Endothelial cell of umbilical vein (primary cell): ENCODE measurements at regions not wholly inside any gene's neighbourhood (a gene's known extent, or its start where the extent isn't known, plus 50 kb on each side); places are given as distances from the start of the nearest gene placed in this dataset.

ENCODE experiments used
- BruUV-seq: library from RNA; stranded (reverse); fragments of 400-500 nt; replicated peaks from 2 replicates; lab custom pipeline; 2021; lab: Mats Ljungman, UMichigan
- CTCF ChIA-PET: fragments of 300-600, 350-600 bp; sonication (Branson Sonifier 250); formaldehyde crosslinking; loops from one replicate; lab custom pipeline; 2021; ENCODE audit warnings: antibody characterized with exemption, inconsistent platforms; lab: Charles Lee
- POLR2A ChIA-PET: fragments of 300-600, 350-600 bp; sonication (Branson Sonifier 250); formaldehyde crosslinking; loops from one replicate; lab custom pipeline; 2021; ENCODE audit warnings: antibody characterized with exemption, inconsistent platforms; lab: Charles Lee
- DNase-seq: peaks from one replicate; pipeline ENCODE4 v3.0.0-alpha.2; 2011; ENCODE audit warnings: low read depth, low spot score
- FAIRE-seq: peaks from 2 replicates; lab custom pipeline; 2011; peaks lifted over from hg19 to GRCh38; lab: Jason Lieb, UNC
- H2AFZ ChIP-seq: 2 replicates; pipeline ENCODE4 v1.6.0; 2012; ENCODE audit warnings: low read depth, low read length, control low read depth, inconsistent platforms
- H3K27ac ChIP-seq: 2 replicates; pipeline ENCODE4 v1.5.1; 2011; ENCODE audit warnings: low read depth, mild to moderate bottlenecking, control low read depth, low read length, moderate library complexity; ENCODE audit not compliant: insufficient read depth
- H3K27me3 ChIP-seq, 2 experiments: 2 replicates each; pipeline versions ENCODE4 v1.6.0 to v1.6.1; 2011; ENCODE audit warnings: low read length in 2 of 2, mixed read lengths in 1 of 2; ENCODE audit not compliant: control insufficient read depth in 2 of 2, insufficient read depth in 2 of 2
- H3K36me3 ChIP-seq, 2 experiments: 2 replicates in 1 of 2; 3 replicates in 1 of 2; pipeline ENCODE4 v1.5.1; 2011; ENCODE audit warnings: low read length in 2 of 2, mild to moderate bottlenecking in 1 of 2, moderate library complexity in 1 of 2; ENCODE audit not compliant: control insufficient read depth in 2 of 2, insufficient read depth in 2 of 2; ENCODE audit errors: extremely low read depth in 1 of 2
- H3K4me1 ChIP-seq: 3 replicates; pipeline ENCODE4 v1.5.1; 2011; ENCODE audit warnings: mild to moderate bottlenecking, low read length; ENCODE audit not compliant: control insufficient read depth, insufficient read depth; ENCODE audit errors: extremely low read depth
- H3K4me2 ChIP-seq: 2 replicates; pipeline ENCODE4 v1.6.1; 2011; ENCODE audit warnings: low read length, control low read depth, mixed read lengths; ENCODE audit not compliant: insufficient read depth
- H3K4me3 ChIP-seq, 3 experiments: fragments of 200-600 bp in 1 of 3; sonication (generic), shearing (Covaris generic) in 1 of 3; replicated peaks in 1 of 3; 2 replicates each; pipeline ENCODE4 v1.5.1; 2011 to 2016; ENCODE audit warnings: control low read depth in 3 of 3, low read length in 3 of 3, mild to moderate bottlenecking in 2 of 3, inconsistent platforms in 1 of 3, low read depth in 1 of 3, moderate library complexity in 1 of 3; ENCODE audit not compliant: insufficient read depth in 1 of 3
- H3K79me2 ChIP-seq: 2 replicates; pipeline ENCODE4 v1.6.0; 2012; ENCODE audit warnings: low read length, inconsistent platforms; ENCODE audit not compliant: control insufficient read depth, insufficient read depth
- H3K9ac ChIP-seq: replicated peaks from 2 replicates; pipeline ENCODE3; 2011; ENCODE audit warnings: low read length, control low read depth; ENCODE audit not compliant: insufficient read depth; ENCODE audit errors: extremely low read depth
- H3K9me1 ChIP-seq: replicated peaks from 3 replicates; pipeline ENCODE4 v1.6.0; 2011; ENCODE audit warnings: mild to moderate bottlenecking, low read length; ENCODE audit not compliant: control insufficient read depth, insufficient read depth; ENCODE audit errors: extremely low read depth
- H3K9me3 ChIP-seq: replicated peaks from 2 replicates; pipeline ENCODE4 v1.5.1; 2012; ENCODE audit warnings: low read length, inconsistent platforms; ENCODE audit not compliant: control insufficient read depth, insufficient read depth
- H4K20me1 ChIP-seq: replicated peaks from 2 replicates; pipeline ENCODE3; 2011; ENCODE audit warnings: mild to moderate bottlenecking, low read length; ENCODE audit not compliant: control insufficient read depth, insufficient read depth; ENCODE audit errors: extremely low read depth
- EZH2 ChIP-seq: IDR thresholded peaks from 2 replicates; pipeline ENCODE4 v1.6.1; 2012; ENCODE audit warnings: borderline replicate concordance, low read depth, mild to moderate bottlenecking, moderate library complexity, low read length, inconsistent platforms; ENCODE audit not compliant: severe bottlenecking
- FOS ChIP-seq: IDR thresholded peaks from 2 replicates; pipeline ENCODE4 v1.6.1; 2011; ENCODE audit warnings: mild to moderate bottlenecking, low read length, moderate library complexity, borderline replicate concordance; ENCODE audit not compliant: insufficient read depth
- GATA2 ChIP-seq: IDR thresholded peaks from 2 replicates; pipeline ENCODE4 v1.7.0; 2011; ENCODE audit warnings: low read depth, mild to moderate bottlenecking, moderate library complexity, mixed read lengths, low read length; ENCODE audit not compliant: insufficient read length, insufficient read depth
- JUN ChIP-seq: IDR thresholded peaks from 2 replicates; pipeline ENCODE4 v1.6.1; 2011; ENCODE audit warnings: borderline replicate concordance, low read depth; ENCODE audit not compliant: insufficient read length, insufficient read depth
- MYC ChIP-seq: IDR thresholded peaks from one replicate; pipeline ENCODE4 v1.6.1; 2011; ENCODE audit warnings: mild to moderate bottlenecking, low read depth, low read length
- POLR2A ChIP-seq: IDR thresholded peaks from 2 replicates; pipeline ENCODE4 v1.6.1; 2012; ENCODE audit warnings: low read depth, mild to moderate bottlenecking, control low read depth, low read length
- POLR2AphosphoS5 ChIP-seq: IDR thresholded peaks from 2 replicates; pipeline ENCODE4 v1.6.1; 2012; ENCODE audit warnings: low read depth, mild to moderate bottlenecking, control low read depth, low read length, moderate library complexity; ENCODE audit not compliant: insufficient read depth
- dilution Hi-C: fragments of 300-500 bp; cut with MboI; formaldehyde crosslinking; loops from one replicate; pipeline ENCODE4 v1.15.0; 2019; ENCODE audit warnings: low sequenced_read_pairs; ENCODE audit not compliant: extremely low pct_ligation_motif_present
- intact Hi-C: fragments of 100-400 bp; cut with micrococcal nuclease; formaldehyde crosslinking; loops from one replicate; pipeline ENCODE4 v1.10.0; 2022
- TF ChIP-seq, protein P1 (sequence below), 2 donors: IDR thresholded peaks; 1 replicate in 1 of 2; 2 replicates in 1 of 2; pipeline ENCODE4 v1.5.1; 2011; ENCODE audit warnings: low read length in 2 of 2, mild to moderate bottlenecking in 2 of 2, moderate library complexity in 2 of 2, control low read depth in 1 of 2, inconsistent platforms in 1 of 2, low read depth in 1 of 2; ENCODE audit not compliant: insufficient read depth in 1 of 2; ENCODE audit errors: extremely low read depth in 1 of 2
- TF ChIP-seq, protein P2 (sequence below): IDR thresholded peaks from 2 replicates; pipeline ENCODE4 v1.6.1; 2011; ENCODE audit not compliant: insufficient read depth, insufficient read length

DNA sequence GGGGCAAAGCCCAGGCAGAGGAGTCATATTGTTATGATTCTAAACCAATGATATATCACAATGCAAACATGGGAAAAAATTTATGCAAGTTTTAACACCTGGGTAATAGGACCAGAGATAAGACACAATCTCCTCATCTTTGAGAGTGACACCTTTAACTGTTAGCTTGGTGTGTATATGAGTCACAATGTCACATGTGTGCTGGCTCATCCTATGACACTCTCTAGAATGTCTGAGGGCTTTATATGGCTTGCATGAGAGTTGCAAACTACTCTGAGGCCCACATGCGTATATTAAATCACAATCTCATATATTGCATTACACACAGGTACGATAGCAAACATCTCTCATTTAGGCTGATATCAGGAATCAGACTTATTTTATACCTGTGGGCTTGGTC is 1055.4 kb upstream of the AMELY start:
- intact Hi-C loops (no loop called here), dilution Hi-C loops (no loop called here)
- H3K9me1 ChIP-seq = no peaks in the 10 kb centered on the region
- no peaks in the 10 kb centered on the region for H4K20me1 ChIP-seq
- no peaks in the 10 kb centered on the region for H3K27me3 ChIP-seq
- POLR2A ChIA-PET = no interaction called here
- no peaks in the 10 kb centered on the region for H3K4me1 ChIP-seq
- CTCF ChIA-PET = no interaction called here
- no peaks in the 10 kb centered on the region for H3K79me2 ChIP-seq
- TF ChIP-seq POLR2A = no peak
- no peak for TF ChIP-seq MYC
- TF ChIP-seq POLR2AphosphoS5 = no peak
- TF ChIP-seq, protein P1, sequence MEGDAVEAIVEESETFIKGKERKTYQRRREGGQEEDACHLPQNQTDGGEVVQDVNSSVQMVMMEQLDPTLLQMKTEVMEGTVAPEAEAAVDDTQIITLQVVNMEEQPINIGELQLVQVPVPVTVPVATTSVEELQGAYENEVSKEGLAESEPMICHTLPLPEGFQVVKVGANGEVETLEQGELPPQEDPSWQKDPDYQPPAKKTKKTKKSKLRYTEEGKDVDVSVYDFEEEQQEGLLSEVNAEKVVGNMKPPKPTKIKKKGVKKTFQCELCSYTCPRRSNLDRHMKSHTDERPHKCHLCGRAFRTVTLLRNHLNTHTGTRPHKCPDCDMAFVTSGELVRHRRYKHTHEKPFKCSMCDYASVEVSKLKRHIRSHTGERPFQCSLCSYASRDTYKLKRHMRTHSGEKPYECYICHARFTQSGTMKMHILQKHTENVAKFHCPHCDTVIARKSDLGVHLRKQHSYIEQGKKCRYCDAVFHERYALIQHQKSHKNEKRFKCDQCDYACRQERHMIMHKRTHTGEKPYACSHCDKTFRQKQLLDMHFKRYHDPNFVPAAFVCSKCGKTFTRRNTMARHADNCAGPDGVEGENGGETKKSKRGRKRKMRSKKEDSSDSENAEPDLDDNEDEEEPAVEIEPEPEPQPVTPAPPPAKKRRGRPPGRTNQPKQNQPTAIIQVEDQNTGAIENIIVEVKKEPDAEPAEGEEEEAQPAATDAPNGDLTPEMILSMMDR (IDR thresholded peaks at IDR 0.05; ENCODE audit: extremely low read depth in 1 of 2, insufficient read depth in 1 of 2, low read depth in 1 of 2, low read length in 2 of 2) = no peak
- no peak for TF ChIP-seq EZH2
- TF ChIP-seq FOS = no peak
- no peak for TF ChIP-seq JUN
- H3K9ac ChIP-seq = no peak overlapping the region
- no peaks in the 10 kb centered on the region for H3K36me3 ChIP-seq
- H3K27ac ChIP-seq = no peak overlapping the region
- no peak for DNase-seq
- no TSS peak for BruUV-seq
- FAIRE-seq = no peak
- H3K9me3 ChIP-seq = no peaks in the 10 kb centered on the region
- H2AFZ ChIP-seq = no peak overlapping the region
- no peak overlapping the region for H3K4me3 ChIP-seq
- no peak overlapping the region for H3K4me2 ChIP-seq

DNA sequence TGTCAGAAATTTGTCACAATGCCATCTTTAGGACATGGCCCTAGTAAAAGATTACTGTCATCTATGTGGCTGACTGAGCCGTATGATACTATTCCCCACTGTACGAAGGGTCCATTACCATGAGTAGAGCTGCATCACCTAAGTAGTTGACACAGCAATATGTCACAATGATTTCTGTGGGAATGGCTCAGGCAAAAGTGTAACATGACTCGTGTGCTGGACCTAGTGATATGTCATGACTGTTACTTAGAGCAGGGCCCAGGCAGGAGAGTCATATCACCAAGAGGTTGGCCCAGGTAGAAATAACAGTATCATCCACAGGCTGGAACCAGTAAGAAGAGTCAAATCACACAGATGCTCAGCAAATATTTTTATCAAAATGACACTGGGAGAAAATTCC is 1051.8 kb upstream of the AMELY start:
- no peak overlapping the region for H3K4me3 ChIP-seq
- H3K27me3 ChIP-seq = no peaks in the 10 kb centered on the region
- ChIA-PET CTCF (no interaction called here), POLR2A (no interaction called here)
- H3K9ac ChIP-seq = no peak overlapping the region
- H3K27ac ChIP-seq = no peak overlapping the region
- no TSS peak for BruUV-seq
- no peaks in the 10 kb centered on the region for H3K9me3 ChIP-seq
- TF ChIP-seq EZH2 (no peak), GATA2 (no peak), POLR2A (no peak), POLR2AphosphoS5 (no peak), JUN (no peak), MYC (no peak), FOS (no peak)
- TF ChIP-seq, protein P1 (IDR thresholded peaks at IDR 0.05; ENCODE audit: extremely low read depth in 1 of 2, insufficient read depth in 1 of 2, low read depth in 1 of 2, low read length in 2 of 2) = no peak
- TF ChIP-seq, protein P2, sequence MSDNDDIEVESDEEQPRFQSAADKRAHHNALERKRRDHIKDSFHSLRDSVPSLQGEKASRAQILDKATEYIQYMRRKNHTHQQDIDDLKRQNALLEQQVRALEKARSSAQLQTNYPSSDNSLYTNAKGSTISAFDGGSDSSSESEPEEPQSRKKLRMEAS = no peak
- no peak for FAIRE-seq
- H3K4me2 ChIP-seq = no peak overlapping the region
- no peak overlapping the region for H2AFZ ChIP-seq
- DNase-seq = no peak
- dilution Hi-C loops = no loop called here
- H3K36me3 ChIP-seq = no peaks in the 10 kb centered on the region
- no peaks in the 10 kb centered on the region for H3K9me1 ChIP-seq
- H4K20me1 ChIP-seq = no peaks in the 10 kb centered on the region
- no peaks in the 10 kb centered on the region for H3K79me2 ChIP-seq
- intact Hi-C loops = no loop called here
- no peaks in the 10 kb centered on the region for H3K4me1 ChIP-seq
